Karpas-422 (cell line): ENCODE measurements at regions not wholly inside any gene's neighbourhood (a gene's known extent, or its start where the extent isn't known, plus 50 kb on each side); places are given as distances from the start of the nearest gene placed in this dataset.

ENCODE experiments used
- DNase-seq: peaks from one replicate; pipeline ENCODE4 v3.0.0-alpha.2; 2015
- H2AFZ ChIP-seq: fragments of 200-600 bp; sonication (generic); 2 replicates; pipeline ENCODE4 v1.6.1; 2014; ENCODE audit warnings: antibody characterized with exemption, low read length, mixed read lengths
- H3K27ac ChIP-seq: fragments of 200-600 bp; sonication (generic); 2 replicates; pipeline ENCODE4 v1.5.1; 2014; ENCODE audit warnings: mild to moderate bottlenecking, low read length, moderate library complexity
- H3K27me3 ChIP-seq: fragments of 200-600 bp; sonication (generic); 2 replicates; pipeline ENCODE4 v1.6.1; 2014; ENCODE audit warnings: low read length, mixed read lengths
- H3K36me3 ChIP-seq: fragments of 200-600 bp; sonication (generic); 2 replicates; pipeline ENCODE4 v1.6.1; 2014; ENCODE audit warnings: low read length, mixed read lengths; ENCODE audit not compliant: insufficient read depth
- H3K4me1 ChIP-seq: fragments of 200-600 bp; sonication (generic); 2 replicates; pipeline ENCODE4 v1.6.1; 2014; ENCODE audit warnings: mild to moderate bottlenecking, low read length, mixed read lengths
- H3K4me2 ChIP-seq: fragments of 200-600 bp; sonication (generic); 2 replicates; pipeline ENCODE4 v1.6.1; 2014; ENCODE audit warnings: low read length, low read depth, mild to moderate bottlenecking; ENCODE audit not compliant: poor library complexity, severe bottlenecking
- H3K4me3 ChIP-seq: fragments of 200-600 bp; sonication (generic); 2 replicates; pipeline ENCODE4 v1.5.1; 2014; ENCODE audit warnings: mild to moderate bottlenecking, antibody characterized with exemption, low read length, mixed read lengths
- H3K79me2 ChIP-seq: fragments of 200-600 bp; sonication (generic); 2 replicates; pipeline ENCODE4 v1.6.1; 2014; ENCODE audit warnings: mild to moderate bottlenecking, low read length, mixed read lengths
- H3K9ac ChIP-seq: fragments of 200-600 bp; sonication (generic); 2 replicates; pipeline ENCODE4 v1.6.0; 2014; ENCODE audit warnings: low read length
- H3K9me2 ChIP-seq: fragments of 200-600 bp; sonication (generic), shearing (Covaris generic); replicated peaks from 2 replicates; pipeline ENCODE4 v1.6.0; 2014; ENCODE audit warnings: mild to moderate bottlenecking, low read length, moderate library complexity; ENCODE audit not compliant: insufficient read depth
- H3K9me3 ChIP-seq: fragments of 300-700, 200-600 bp; sonication (generic); 2 replicates; pipeline ENCODE4 v1.6.1; 2014; ENCODE audit warnings: low read length, mixed read lengths
- H4K20me1 ChIP-seq: fragments of 200-600 bp; sonication (generic); 2 replicates; pipeline ENCODE4 v1.6.1; 2014; ENCODE audit warnings: mild to moderate bottlenecking, antibody characterized with exemption, low read length, low read depth; ENCODE audit not compliant: insufficient read depth

- H3K9me3 ChIP-seq = no peaks in the 10 kb centered on the region
- H3K4me2 ChIP-seq = no peak overlapping the region
- no peak overlapping the region for H3K4me3 ChIP-seq
- no peaks in the 10 kb centered on the region for H4K20me1 ChIP-seq
- no peaks in the 10 kb centered on the region for H3K9me2 ChIP-seq
- no peaks in the 10 kb centered on the region for H3K4me1 ChIP-seq
- no peak for DNase-seq
- no peaks in the 10 kb centered on the region for H3K27me3 ChIP-seq
- no peaks in the 10 kb centered on the region for H3K79me2 ChIP-seq
- H3K36me3 ChIP-seq = no peaks in the 10 kb centered on the region
- H2AFZ ChIP-seq = no peak overlapping the region
- no peak overlapping the region for H3K9ac ChIP-seq
- no peak overlapping the region for H3K27ac ChIP-seq
These were observed 313.1 kb downstream of the GALC start for GRCh38 chr14:87679866-87680265.

- Histone ChIP-seq H3K9me2 (no peaks in the 10 kb centered on the region), H3K79me2 (no peaks in the 10 kb centered on the region), H2AFZ (no peak overlapping the region), H3K4me1 (no peaks in the 10 kb centered on the region), H3K9ac (no peak overlapping the region), H3K27ac (no peak overlapping the region), H3K4me3 (no peak overlapping the region), H4K20me1 (no peaks in the 10 kb centered on the region), H3K36me3 (no peaks in the 10 kb centered on the region), H3K27me3 (no peaks in the 10 kb centered on the region), H3K4me2 (no peak overlapping the region), H3K9me3 (no peaks in the 10 kb centered on the region)
- no peak for DNase-seq
These were observed 314.4 kb downstream of the GALC start for GRCh38 chr14:87678624-87679023.

- no peaks in the 10 kb centered on the region for H3K9me3 ChIP-seq
- H3K4me1 ChIP-seq = no peaks in the 10 kb centered on the region
- H3K9ac ChIP-seq = no peak overlapping the region
- H3K4me2 ChIP-seq = no peak overlapping the region
- H3K9me2 ChIP-seq = no peaks in the 10 kb centered on the region
- no peak overlapping the region for H2AFZ ChIP-seq
- H3K79me2 ChIP-seq = no peaks in the 10 kb centered on the region
- H3K4me3 ChIP-seq = no peak overlapping the region
- no peak for DNase-seq
- no peak overlapping the region for H3K27ac ChIP-seq
- no peaks in the 10 kb centered on the region for H3K36me3 ChIP-seq
- H3K27me3 ChIP-seq = no peaks in the 10 kb centered on the region
- no peaks in the 10 kb centered on the region for H4K20me1 ChIP-seq
These were observed 316.1 kb downstream of the GALC start for GRCh38 chr14:87676814-87677437.

- no peaks in the 10 kb centered on the region for H3K36me3 ChIP-seq
- H3K9ac ChIP-seq = no peak overlapping the region
- no peak overlapping the region for H3K27ac ChIP-seq
- H3K79me2 ChIP-seq = no peaks in the 10 kb centered on the region
- no peak overlapping the region for H3K4me2 ChIP-seq
- H3K9me2 ChIP-seq = no peaks in the 10 kb centered on the region
- H3K4me1 ChIP-seq = no peaks in the 10 kb centered on the region
- no peak for DNase-seq
- no peak overlapping the region for H3K4me3 ChIP-seq
- H4K20me1 ChIP-seq = no peaks in the 10 kb centered on the region
- H3K27me3 ChIP-seq = no peaks in the 10 kb centered on the region
- no peaks in the 10 kb centered on the region for H3K9me3 ChIP-seq
- H2AFZ ChIP-seq = no peak overlapping the region
These were observed 325.3 kb downstream of the GALC start for GRCh38 chr14:87667659-87668058.

- Histone ChIP-seq H3K9ac (no peak overlapping the region), H3K9me2 (no peaks in the 10 kb centered on the region), H3K27me3 (0 out of 2 replicates have a peak, but pooled peaks cover 9% of the 10 kb centered on the region), H3K36me3 (no peaks in the 10 kb centered on the region), H3K4me2 (no peak overlapping the region), H3K79me2 (no peaks in the 10 kb centered on the region), H2AFZ (no peak overlapping the region), H3K4me1 (no peaks in the 10 kb centered on the region), H3K9me3 (peaks cover 8% of the 10 kb centered on the region), H3K4me3 (no peak overlapping the region), H4K20me1 (no peaks in the 10 kb centered on the region), H3K27ac (no peak overlapping the region)
- DNase-seq = no peak
These were observed 336.7 kb downstream of the GALC start for GRCh38 chr14:87656315-87656714.

GRCh38 chr14:87652278-87652677 lies 340.7 kb downstream of the GALC start:
- Histone ChIP-seq H3K9ac (no peak overlapping the region), H4K20me1 (no peaks in the 10 kb centered on the region)
- DNase-seq = no peak

GRCh38 chr14:87644689-87645088 lies 348.3 kb downstream of the GALC start:
- no peak overlapping the region for H3K27ac ChIP-seq
- H3K79me2 ChIP-seq = no peaks in the 10 kb centered on the region
- no peak overlapping the region for H3K9ac ChIP-seq
- peaks cover 10% of the 10 kb centered on the region for H3K9me3 ChIP-seq
- H3K4me2 ChIP-seq = no peak overlapping the region
- peaks cover 6% of the 10 kb centered on the region; the same call in 1 of the 2 replicates for H3K36me3 ChIP-seq
- no peaks in the 10 kb centered on the region; the same call in 1 of the 2 replicates for H3K4me1 ChIP-seq
- H4K20me1 ChIP-seq = no peaks in the 10 kb centered on the region
- H3K27me3 ChIP-seq = no peaks in the 10 kb centered on the region
- no peak overlapping the region for H3K4me3 ChIP-seq
- H2AFZ ChIP-seq = no peak overlapping the region
- no peaks in the 10 kb centered on the region for H3K9me2 ChIP-seq
- DNase-seq = no peak

More at GRCh38 chr14:87652278-87652677, 340.7 kb downstream of the GALC start:
- H3K9me3 ChIP-seq = peaks cover 19% of the 10 kb centered on the region
- H3K9me2 ChIP-seq = no peaks in the 10 kb centered on the region
- H2AFZ ChIP-seq = no peak overlapping the region
- H3K27ac ChIP-seq = no peak overlapping the region
- 0 out of 2 replicates have a peak, but pooled peaks cover 2% of the 10 kb centered on the region for H3K27me3 ChIP-seq
- H3K4me3 ChIP-seq = no peak overlapping the region
- H3K79me2 ChIP-seq = no peaks in the 10 kb centered on the region
- H3K4me1 ChIP-seq = no peaks in the 10 kb centered on the region
- H3K36me3 ChIP-seq = peaks cover 6% of the 10 kb centered on the region; the same call in 1 of the 2 replicates
- H3K4me2 ChIP-seq = no peak overlapping the region

GRCh38 chr14:87643005-87643404 lies 350.0 kb downstream of the GALC start:
- Histone ChIP-seq H3K4me3 (no peak overlapping the region), H2AFZ (no peak overlapping the region), H4K20me1 (no peaks in the 10 kb centered on the region), H3K4me2 (no peak overlapping the region), H3K79me2 (no peaks in the 10 kb centered on the region), H3K27ac (no peak overlapping the region), H3K36me3 (no peaks in the 10 kb centered on the region), H3K9ac (no peak overlapping the region), H3K27me3 (no peaks in the 10 kb centered on the region), H3K9me3 (no peaks in the 10 kb centered on the region), H3K4me1 (no peaks in the 10 kb centered on the region; the same call in 1 of the 2 replicates), H3K9me2 (no peaks in the 10 kb centered on the region)
- DNase-seq = no peak
